ENCODE measurements at regions not wholly inside any gene's neighbourhood (a gene's known extent, or its start where the extent isn't known, plus 50 kb on each side); places are given as distances from the start of the nearest gene placed in this dataset.

- TF ChIP-seq IRF2 (CRISPR knock-in tag; IDR thresholded peaks at IDR 0.05; ENCODE audit: borderline replicate concordance, low read depth) (no peak), TCF7 (CRISPR knock-in tag; IDR thresholded peaks at IDR 0.05; ENCODE audit: low read depth) (no peak), SMAD4 (CRISPR knock-in tag; IDR thresholded peaks at IDR 0.05) (no peak)
- TF ChIP-seq, protein P1, sequence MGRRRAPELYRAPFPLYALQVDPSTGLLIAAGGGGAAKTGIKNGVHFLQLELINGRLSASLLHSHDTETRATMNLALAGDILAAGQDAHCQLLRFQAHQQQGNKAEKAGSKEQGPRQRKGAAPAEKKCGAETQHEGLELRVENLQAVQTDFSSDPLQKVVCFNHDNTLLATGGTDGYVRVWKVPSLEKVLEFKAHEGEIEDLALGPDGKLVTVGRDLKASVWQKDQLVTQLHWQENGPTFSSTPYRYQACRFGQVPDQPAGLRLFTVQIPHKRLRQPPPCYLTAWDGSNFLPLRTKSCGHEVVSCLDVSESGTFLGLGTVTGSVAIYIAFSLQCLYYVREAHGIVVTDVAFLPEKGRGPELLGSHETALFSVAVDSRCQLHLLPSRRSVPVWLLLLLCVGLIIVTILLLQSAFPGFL (CRISPR knock-in tag; IDR thresholded peaks at IDR 0.05; ENCODE audit: borderline replicate concordance): no peak
Measured at GRCh38 chr19:33927789-33928457, 131.3 kb downstream of the KCTD15 start (continued).

GRCh38 chr19:33928458-33928950 is 131.8 kb downstream of the KCTD15 start:
- Mint-ChIP-seq H3K9me3 (no peaks in the 10 kb centered on the region; the same call in 1 of the 2 replicates), H3K4me3 (peak overlapping the region; percentile 44), H3K27ac (peak overlapping the region; percentile 95), H3K4me1 (peaks cover 42% of the 10 kb centered on the region), H3K36me3 (no peaks in the 10 kb centered on the region), H3K27me3 (ENCODE audit: low read depth) (no peaks in the 10 kb centered on the region)
- ATAC-seq (no peak), DNase-seq (ENCODE audit: low spot score) (no peak)
- TF ChIP-seq RELA (CRISPR knock-in tag; IDR thresholded peaks at IDR 0.05; ENCODE audit: borderline replicate concordance): no peak
- TF ChIP-seq ZBTB43 (CRISPR knock-in tag; IDR thresholded peaks at IDR 0.05): peak; percentile 95
- POLR2A ChIA-PET: interaction anchor here (1.5 kb wide), 1 partner anchor 22 kb away, joined by 14 read pairs; no protein-coding TSS in a partner anchor
- CTCF ChIA-PET: interaction anchor here (0.7 to 1.4 kb wide), 5 partner anchors 17 to 134 kb away, joined by 3 to 4 read pairs (median 4); no protein-coding TSS in a partner anchor

- Mint-ChIP-seq H3K4me1 (peaks cover 15% of the 10 kb centered on the region), H3K27ac (no peak overlapping the region), H3K9me3 (peaks cover 10% of the 10 kb centered on the region), H3K36me3 (peaks cover 6% of the 10 kb centered on the region), H3K4me3 (no peak overlapping the region), H3K27me3 (ENCODE audit: low read depth) (peaks cover 6% of the 10 kb centered on the region; the same call in 1 of the 2 replicates)
- POLR2A ChIA-PET: no interaction called here
- no peak for TF ChIP-seq KAT7 (CRISPR knock-in tag; IDR thresholded peaks at IDR 0.05; ENCODE audit: borderline replicate concordance)
- TF ChIP-seq, protein P2, sequence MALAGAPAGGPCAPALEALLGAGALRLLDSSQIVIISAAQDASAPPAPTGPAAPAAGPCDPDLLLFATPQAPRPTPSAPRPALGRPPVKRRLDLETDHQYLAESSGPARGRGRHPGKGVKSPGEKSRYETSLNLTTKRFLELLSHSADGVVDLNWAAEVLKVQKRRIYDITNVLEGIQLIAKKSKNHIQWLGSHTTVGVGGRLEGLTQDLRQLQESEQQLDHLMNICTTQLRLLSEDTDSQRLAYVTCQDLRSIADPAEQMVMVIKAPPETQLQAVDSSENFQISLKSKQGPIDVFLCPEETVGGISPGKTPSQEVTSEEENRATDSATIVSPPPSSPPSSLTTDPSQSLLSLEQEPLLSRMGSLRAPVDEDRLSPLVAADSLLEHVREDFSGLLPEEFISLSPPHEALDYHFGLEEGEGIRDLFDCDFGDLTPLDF (CRISPR knock-in tag; IDR thresholded peaks at IDR 0.05): no peak
- TF ChIP-seq USF2 (CRISPR knock-in tag; IDR thresholded peaks at IDR 0.05): no peak
- TF ChIP-seq ZNF671 (CRISPR knock-in tag; IDR thresholded peaks at IDR 0.05): no peak
- TF ChIP-seq ATF6 (CRISPR knock-in tag; IDR thresholded peaks at IDR 0.05): no peak
- no peak for TF ChIP-seq ZNF416 (CRISPR knock-in tag; IDR thresholded peaks at IDR 0.05)
- no peak for TF ChIP-seq ELF4 (CRISPR knock-in tag; IDR thresholded peaks at IDR 0.05; ENCODE audit: low read depth)
- TF ChIP-seq IRF2 (CRISPR knock-in tag; IDR thresholded peaks at IDR 0.05; ENCODE audit: borderline replicate concordance, low read depth): no peak
- CTCF ChIA-PET: interaction anchor here (0.6 to 2.2 kb wide), 4 partner anchors 13 to 162 kb away, joined by 3 to 8 read pairs (median 5); no protein-coding TSS in a partner anchor
- no peak for ATAC-seq
- DNase-seq (ENCODE audit: low spot score): no peak
Measured at GRCh38 chr19:33933931-33934330, 137.3 kb downstream of the KCTD15 start.
